AG04450 (cell line): ENCODE measurements at regions not wholly inside any gene's neighbourhood (a gene's known extent, or its start where the extent isn't known, plus 50 kb on each side); places are given as distances from the start of the nearest gene placed in this dataset.

Source experiments
- CTCF ChIA-PET: fragments of 300-600, 350-600 bp; formaldehyde crosslinking; extraction: SDS; loops from one replicate; lab custom pipeline; 2022; ENCODE audit warnings: antibody characterized with exemption, inconsistent platforms; lab: Charles Lee
- POLR2A ChIA-PET: fragments of 350-600 bp; formaldehyde crosslinking; extraction: SDS; loops from one replicate; lab custom pipeline; 2021; ENCODE audit warnings: antibody characterized with exemption, inconsistent platforms; lab: Yijun Ruan, JAX
- DNase-seq: peaks from one replicate; pipeline ENCODE4 v3.0.0-alpha.2; 2011; ENCODE audit warnings: low read depth, low spot score
- H3K27ac ChIP-seq: one replicate; pipeline ENCODE4 v1.5.1; 2012; ENCODE audit warnings: low read depth, low read length, control low read depth
- H3K27me3 ChIP-seq: one replicate; pipeline ENCODE4 v1.6.0; 2012; ENCODE audit warnings: low read length; ENCODE audit not compliant: control insufficient read depth, insufficient read depth
- H3K4me3 ChIP-seq: 2 replicates; pipeline ENCODE4 v1.5.1; 2011; ENCODE audit warnings: mild to moderate bottlenecking, low read depth, low read length, control low read depth
- H3K9me3 ChIP-seq: 2 replicates; pipeline ENCODE4 v1.5.1; 2012; ENCODE audit warnings: low read length; ENCODE audit not compliant: control insufficient read depth, insufficient read depth
- CTCF ChIP-seq: IDR thresholded peaks from 2 replicates; pipeline ENCODE4 v1.5.1; 2011; ENCODE audit warnings: low read depth, low read length, control low read depth, inconsistent platforms

DNA sequence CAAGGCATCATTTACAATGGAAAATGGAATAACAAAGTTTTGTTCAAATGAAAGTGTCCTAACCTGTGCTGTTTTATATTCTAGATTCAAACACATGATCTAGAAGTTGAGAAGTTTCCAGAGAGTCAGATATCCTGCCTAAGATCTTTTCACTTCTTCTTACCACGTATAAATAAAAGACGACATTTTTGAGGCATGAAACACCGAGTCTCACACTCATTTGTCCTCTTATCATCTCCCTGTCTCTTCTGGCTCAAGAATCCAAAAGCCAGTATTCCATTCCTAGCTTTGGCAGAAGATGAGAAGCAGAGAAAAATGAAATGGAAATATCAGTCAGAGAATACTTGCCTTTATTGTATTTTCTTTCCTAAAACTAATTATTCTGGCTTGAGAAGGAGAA is 738.6 kb upstream of the NR2F2 start:
- no peaks in the 10 kb centered on the region for H3K27me3 ChIP-seq
- DNase-seq: no peak
- H3K4me3 ChIP-seq: no peak overlapping the region
- CTCF ChIA-PET: interaction anchor here (0.8 kb wide), 1 partner anchor 9 kb away, joined by 3 read pairs; no protein-coding TSS in a partner anchor
- H3K27ac ChIP-seq: no peak overlapping the region
- H3K9me3 ChIP-seq: no peaks in the 10 kb centered on the region
- POLR2A ChIA-PET: no interaction called here
- no peak for TF ChIP-seq CTCF

DNA sequence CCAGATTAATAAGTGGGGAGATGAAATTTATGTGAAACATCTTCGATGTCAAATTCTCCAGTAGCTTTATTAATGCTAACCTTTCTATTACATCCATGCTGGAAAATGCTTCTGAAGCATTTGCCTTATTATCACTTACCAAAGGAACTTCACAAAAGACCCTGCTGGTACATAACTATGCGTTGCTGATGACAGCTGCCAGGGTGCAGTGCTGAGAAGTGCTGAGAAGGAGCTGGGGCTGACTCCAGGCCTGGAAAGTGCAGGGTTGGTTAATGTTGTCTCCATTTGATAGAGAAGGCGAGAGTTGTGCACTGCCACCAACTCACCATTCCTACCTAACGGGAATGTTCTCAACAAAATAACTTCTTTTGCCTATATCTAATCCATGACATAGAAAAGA is 736.0 kb upstream of the NR2F2 start:
- no peak overlapping the region for H3K27ac ChIP-seq
- no peaks in the 10 kb centered on the region for H3K9me3 ChIP-seq
- no peak for DNase-seq
- H3K27me3 ChIP-seq: no peaks in the 10 kb centered on the region
- no peak for TF ChIP-seq CTCF
- ChIA-PET POLR2A (no interaction called here), CTCF (no interaction called here)
- H3K4me3 ChIP-seq: no peak overlapping the region

DNA sequence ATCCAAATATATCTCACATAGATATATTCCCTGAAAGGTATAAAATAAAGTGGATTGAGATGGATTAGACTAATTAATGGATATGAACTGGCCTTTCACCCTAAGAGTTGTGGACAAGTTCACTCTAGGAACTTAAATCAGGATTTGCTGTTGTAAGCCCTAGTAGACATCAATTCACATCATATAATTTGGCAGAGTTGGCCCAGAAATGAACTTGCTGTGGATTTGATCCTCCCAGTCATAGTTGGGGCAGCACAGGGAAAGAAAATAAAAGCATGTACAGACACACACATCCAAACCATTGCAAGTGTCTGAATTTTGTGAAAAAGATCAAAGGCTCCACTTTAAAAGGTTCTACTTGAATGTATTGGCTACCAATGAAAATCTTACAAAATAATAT is 734.7 kb upstream of the NR2F2 start:
- CTCF ChIA-PET: no interaction called here
- POLR2A ChIA-PET: no interaction called here
- TF ChIP-seq CTCF: no peak
- no peak for DNase-seq
- no peaks in the 10 kb centered on the region for H3K27me3 ChIP-seq
- H3K27ac ChIP-seq: no peak overlapping the region
- H3K4me3 ChIP-seq: no peak overlapping the region
- H3K9me3 ChIP-seq: no peaks in the 10 kb centered on the region

- no peak for TF ChIP-seq CTCF
- ChIA-PET CTCF (no interaction called here), POLR2A (no interaction called here)
- H3K27me3 ChIP-seq: no peaks in the 10 kb centered on the region
- no peaks in the 10 kb centered on the region for H3K9me3 ChIP-seq
- no peak overlapping the region for H3K4me3 ChIP-seq
- H3K27ac ChIP-seq: no peak overlapping the region
- no peak for DNase-seq
Observed at GRCh38 chr15:95596496-95596895, 734.0 kb upstream of the NR2F2 start.

- Histone ChIP-seq H3K9me3 (no peaks in the 10 kb centered on the region), H3K27ac (no peak overlapping the region), H3K4me3 (no peak overlapping the region), H3K27me3 (no peaks in the 10 kb centered on the region)
- no peak for TF ChIP-seq CTCF
- POLR2A ChIA-PET: interaction anchor here (0.7 kb wide), 1 partner anchor 751 kb away, joined by 4 read pairs; no protein-coding TSS in a partner anchor
- CTCF ChIA-PET: no interaction called here
- no peak for DNase-seq
Observed at GRCh38 chr15:95598251-95598855, 732.1 kb upstream of the NR2F2 start.
